Occipital lobe (tissue), 1 donor: ENCODE measurements at regions not wholly inside any gene's neighbourhood (a gene's known extent, or its start where the extent isn't known, plus 50 kb on each side); places are given as distances from the start of the nearest gene placed in this dataset.

ENCODE experiments used
- DNase-seq: peaks from one replicate; lab custom pipeline; 2025; lab: John Stamatoyannopoulos, UW

GRCh38 chr11:19561011-19561410 is 151.6 kb upstream of the NAV2 start:
- DNase-seq = no peak

GRCh38 chr11:19560156-19560555 is 152.5 kb upstream of the NAV2 start:
- DNase-seq = no peak

GRCh38 chr11:19559746-19560145 is 152.9 kb upstream of the NAV2 start:
- no peak for DNase-seq

- DNase-seq = no peak
These were observed 154.2 kb upstream of the NAV2 start for GRCh38 chr11:19558189-19558986.

- DNase-seq = peak; percentile 71
These were observed 154.9 kb upstream of the NAV2 start for GRCh38 chr11:19557720-19558140.

- DNase-seq = no peak
These were observed 155.5 kb upstream of the NAV2 start for GRCh38 chr11:19557185-19557584.

GRCh38 chr11:19555266-19555665 is 157.4 kb upstream of the NAV2 start:
- no peak for DNase-seq

- DNase-seq = peak; percentile 65
These were observed 158.8 kb upstream of the NAV2 start for GRCh38 chr11:19553683-19554333.

- DNase-seq = no peak
These were observed 159.9 kb upstream of the NAV2 start for GRCh38 chr11:19552656-19553260.

GRCh38 chr11:19552161-19552560 is 160.5 kb upstream of the NAV2 start:
- DNase-seq = no peak

- no peak for DNase-seq
These were observed 161.2 kb upstream of the NAV2 start for GRCh38 chr11:19551457-19551856.

GRCh38 chr11:19547044-19547443 is 165.6 kb upstream of the NAV2 start:
- no peak for DNase-seq

- DNase-seq = no peak
These were observed 166.3 kb upstream of the NAV2 start for GRCh38 chr11:19546325-19546724.

- no peak for DNase-seq
These were observed 171.1 kb upstream of the NAV2 start for GRCh38 chr11:19541521-19542049.

GRCh38 chr11:19539861-19540260 is 172.8 kb upstream of the NAV2 start:
- no peak for DNase-seq

- DNase-seq = no peak
These were observed 174.7 kb upstream of the NAV2 start for GRCh38 chr11:19537803-19538453.

- DNase-seq = no peak
These were observed 176.5 kb upstream of the NAV2 start for GRCh38 chr11:19536131-19536530.

GRCh38 chr11:19530505-19530904 is 182.1 kb upstream of the NAV2 start:
- DNase-seq = no peak

GRCh38 chr11:19526119-19526518 is 186.5 kb upstream of the NAV2 start:
- no peak for DNase-seq

GRCh38 chr11:19525714-19526113 is 186.9 kb upstream of the NAV2 start:
- DNase-seq = no peak

- DNase-seq = no peak
These were observed 187.4 kb upstream of the NAV2 start for GRCh38 chr11:19525276-19525675.

- no peak for DNase-seq
These were observed 188.4 kb upstream of the NAV2 start for GRCh38 chr11:19524171-19524671.
